Kasumi-1 (cell line): ENCODE measurements at regions not wholly inside any gene's neighbourhood (a gene's known extent, or its start where the extent isn't known, plus 50 kb on each side); places are given as distances from the start of the nearest gene placed in this dataset.
"Not testable (repeated sequence)": the region's sequence is repeated elsewhere in the genome, so short reads cannot be mapped to it uniquely, and the experiment has no call there.

Source experiments
- DNase-seq, 2 experiments: peaks; one replicate each; lab custom pipeline; 2025; lab: John Stamatoyannopoulos, UW

GRCh38 chr2:95654897-95655296 is 63.1 kb downstream of the TRIM43 start:
- not testable (repeated sequence) for DNase-seq

- DNase-seq, result not testable (repeated sequence)
Observed at GRCh38 chr2:95656553-95656952, 64.8 kb downstream of the TRIM43 start.

DNA sequence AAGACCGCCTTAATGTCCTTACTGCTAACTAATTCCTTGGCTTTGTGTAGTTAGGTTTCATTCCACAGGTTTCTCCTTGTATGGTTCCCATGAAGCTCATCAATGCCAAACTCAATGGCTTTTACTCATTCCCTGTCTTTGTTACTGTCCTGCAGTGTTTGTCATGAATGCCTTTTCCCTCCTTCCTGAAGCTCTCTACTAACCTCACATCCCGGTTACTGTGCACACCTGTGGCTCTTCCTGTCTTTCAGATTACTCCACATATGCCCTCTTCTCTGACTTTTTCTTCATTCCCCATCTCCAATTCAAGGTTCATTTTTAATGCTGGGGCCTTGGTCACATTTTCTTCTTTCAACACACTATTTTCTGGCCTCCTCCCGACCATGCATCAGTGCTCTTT is 66.1 kb downstream of the TRIM43 start:
- DNase-seq, result not testable (repeated sequence)

DNA sequence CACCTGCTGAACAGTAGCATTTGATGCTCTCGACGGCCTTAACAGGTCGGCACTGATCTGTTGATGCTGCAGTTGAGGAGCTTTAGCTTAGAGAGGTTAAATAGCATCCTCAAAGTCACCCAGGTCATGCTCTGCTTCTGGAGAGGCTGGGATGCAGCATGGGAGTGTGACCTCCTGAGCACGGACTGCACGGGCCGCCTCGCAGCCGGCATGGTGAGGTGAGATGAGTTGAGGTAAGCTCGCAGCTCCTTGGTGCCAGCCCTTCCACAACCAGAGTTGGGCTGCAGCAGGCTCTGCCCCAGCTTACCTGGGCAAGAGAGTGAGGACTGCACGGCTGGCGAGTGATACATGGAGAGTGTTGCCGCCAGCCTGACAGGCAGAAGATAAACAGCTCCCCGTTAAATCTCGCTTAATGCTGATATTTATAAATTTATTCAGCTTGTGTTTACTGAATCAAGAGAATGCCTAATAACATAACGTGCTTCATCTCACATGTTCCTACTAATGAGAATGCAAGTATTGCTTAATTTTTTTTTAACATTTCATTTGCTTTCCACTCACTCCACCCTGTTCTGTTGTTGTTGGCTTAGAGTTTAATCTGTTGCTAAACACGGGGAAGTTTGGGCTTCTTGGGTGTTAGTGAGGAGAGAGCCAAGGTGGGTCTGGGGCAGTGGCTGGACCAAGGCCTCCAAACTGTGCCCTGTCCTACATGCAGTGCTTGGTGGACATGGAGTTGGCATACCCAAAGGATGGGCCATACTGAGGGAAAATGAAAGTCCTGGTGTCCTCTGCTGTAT is 69.2 kb downstream of the TRIM43 start:
- DNase-seq, result not testable (repeated sequence)

DNA sequence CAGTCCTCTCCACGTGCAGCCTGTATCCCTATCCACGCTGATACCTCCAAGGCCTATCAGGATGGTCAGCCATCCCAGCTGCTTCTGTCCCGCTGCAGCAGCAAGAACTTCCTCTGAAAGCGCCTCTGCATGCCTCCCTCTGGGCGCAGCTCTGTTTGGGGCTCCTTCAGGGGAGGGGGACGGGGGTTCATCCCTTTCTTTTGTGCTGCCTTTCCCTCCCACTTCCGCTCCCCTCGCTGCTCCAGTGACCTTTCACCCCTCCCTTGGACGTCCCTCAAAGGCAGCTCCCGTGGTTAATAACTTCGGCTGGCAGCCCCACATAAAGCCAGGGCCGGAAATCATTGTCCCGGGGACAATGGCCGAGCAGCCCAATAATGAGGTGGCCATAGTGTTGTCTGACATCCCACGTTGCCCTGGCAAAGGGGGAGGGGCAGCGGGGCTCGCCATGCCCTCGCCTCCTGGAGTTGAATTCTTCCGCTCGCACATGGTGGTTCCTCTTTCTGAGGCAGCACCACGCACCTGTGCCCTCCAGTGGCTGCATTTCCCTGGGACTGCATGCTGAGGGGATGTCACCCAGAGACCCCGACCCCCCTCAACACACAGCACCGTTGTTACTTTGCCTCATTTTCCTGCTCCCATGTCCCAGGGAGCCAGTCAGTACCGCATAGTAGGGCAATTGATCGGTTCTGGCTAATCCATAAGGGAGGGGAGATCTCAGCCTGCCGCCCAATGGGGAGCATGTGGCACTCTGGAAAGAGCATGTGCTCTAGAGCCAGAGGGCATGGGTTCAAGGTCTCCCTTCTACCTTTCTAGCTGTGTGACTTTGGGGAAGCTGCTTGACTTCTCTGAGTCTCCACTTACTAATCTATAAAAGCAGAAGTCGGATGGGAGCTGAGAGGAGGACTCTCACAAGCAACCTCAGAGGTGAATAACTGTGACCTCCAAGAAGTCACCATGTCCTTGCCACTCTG is 72.0 kb downstream of the TRIM43 start:
- peak; percentile 8 to 33 for DNase-seq

DNA sequence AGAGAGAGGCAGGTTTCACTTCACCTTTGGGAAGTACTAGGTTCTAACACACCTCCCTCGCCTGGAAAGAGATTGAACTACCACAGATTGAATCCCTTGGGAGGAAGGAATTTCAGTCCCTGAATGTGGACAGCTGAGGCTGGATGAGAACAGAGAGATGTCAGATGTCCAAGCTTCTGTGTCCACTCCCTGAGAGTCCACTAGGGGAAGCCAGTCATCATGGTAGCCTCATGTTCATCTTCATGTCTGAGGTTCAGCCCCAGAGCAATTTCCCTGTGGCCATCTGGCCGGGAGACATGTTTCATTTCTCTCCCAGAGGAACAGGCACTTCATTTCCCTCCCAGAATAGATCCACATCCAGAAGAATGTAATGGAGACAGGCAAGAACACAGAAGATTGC is 74.8 kb downstream of the TRIM43 start:
- DNase-seq, result not testable (repeated sequence)

DNA sequence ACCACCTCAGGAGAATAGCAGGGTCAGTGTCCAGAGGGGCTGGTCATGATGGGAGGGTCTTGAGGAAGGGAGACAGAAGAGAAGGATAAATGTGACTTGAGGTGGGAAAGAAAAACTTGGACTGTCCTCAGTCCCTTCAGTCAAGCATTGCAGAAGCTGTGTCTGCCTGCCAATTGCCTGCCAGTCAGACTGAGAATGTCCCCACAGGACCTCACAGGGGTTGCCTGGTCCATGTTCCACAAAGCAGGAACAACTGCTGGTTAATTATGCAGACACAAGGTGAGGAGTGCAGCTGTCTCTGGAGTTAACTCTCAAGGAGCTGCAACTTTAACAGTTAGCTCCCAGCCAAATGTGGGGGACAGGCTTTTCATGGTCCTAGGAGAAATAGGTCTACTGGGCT is 75.7 kb downstream of the TRIM43 start:
- DNase-seq, result no peak

GRCh38 chr2:95668934-95669333 is 77.1 kb downstream of the TRIM43 start:
- DNase-seq, result not testable (repeated sequence)

DNA sequence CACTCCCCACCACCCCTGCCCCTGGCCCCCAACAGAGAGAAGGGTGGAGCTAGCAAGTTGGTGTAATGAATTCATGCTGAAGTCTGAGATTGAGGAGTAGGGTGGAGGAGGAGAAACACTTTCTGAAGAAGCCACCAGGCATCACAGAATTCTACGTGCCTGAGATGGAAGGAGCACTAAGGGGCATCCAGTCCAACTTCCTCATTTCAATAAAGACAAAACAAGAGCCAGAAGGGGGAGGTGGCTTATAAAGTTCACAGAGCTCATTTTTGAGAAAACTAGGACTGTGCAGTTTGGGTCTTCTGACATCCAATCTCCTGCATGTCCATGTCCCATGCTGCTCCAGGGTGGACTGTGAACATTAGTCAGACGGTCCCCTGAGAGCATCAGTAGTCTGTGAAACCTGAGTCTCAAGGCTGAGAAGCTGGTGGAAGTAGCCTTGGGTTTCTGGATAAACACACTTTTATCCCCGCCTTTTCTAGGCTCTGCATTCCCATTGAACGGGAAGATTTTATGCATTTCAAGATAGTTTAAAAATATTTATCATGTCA is 77.7 kb downstream of the TRIM43 start:
- DNase-seq, result peak; percentile 48 to 60

- no peak for DNase-seq
Observed at GRCh38 chr2:95670167-95670566, 78.4 kb downstream of the TRIM43 start.

- DNase-seq, result no peak
Observed at GRCh38 chr2:95670686-95671085, 78.9 kb downstream of the TRIM43 start.

DNA sequence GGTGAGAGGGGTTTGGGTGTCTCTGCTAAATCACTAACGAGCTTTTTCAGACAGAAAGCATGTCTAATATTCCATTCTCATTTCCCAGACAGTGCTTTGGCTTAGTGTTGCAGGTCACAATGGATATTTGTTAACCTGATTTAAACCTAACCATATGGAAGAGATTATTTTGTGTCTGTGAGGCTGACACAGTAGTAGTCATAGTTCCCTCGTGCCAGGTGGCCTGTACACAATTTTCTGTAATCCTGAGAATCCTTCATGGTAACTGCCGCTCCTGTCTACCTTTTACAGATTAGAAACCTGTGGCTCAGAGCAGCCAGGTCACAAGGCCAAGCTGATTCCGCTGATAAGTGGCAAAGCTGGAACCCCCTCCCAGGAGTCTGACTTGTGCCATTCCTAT is 79.4 kb downstream of the TRIM43 start:
- DNase-seq, result not testable (repeated sequence)

DNA sequence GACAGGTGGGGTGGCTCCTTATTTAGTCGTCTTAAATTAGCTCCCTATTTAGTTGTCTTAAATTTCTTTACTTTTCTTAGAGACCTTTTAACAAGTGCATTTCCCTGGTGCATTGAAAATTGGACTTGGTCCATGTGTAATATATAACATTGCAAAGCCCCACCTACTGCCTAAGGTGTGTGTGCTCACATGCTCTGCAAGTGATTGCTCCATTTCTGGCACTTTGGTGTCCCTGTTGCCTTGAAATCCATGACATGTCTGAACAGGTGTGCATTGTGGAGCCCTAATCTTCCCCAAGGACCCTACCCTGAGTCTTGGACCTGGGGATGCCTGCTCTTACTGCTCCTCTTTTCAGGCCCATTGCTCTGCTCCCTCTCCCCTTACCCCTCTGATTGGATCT is 80.2 kb downstream of the TRIM43 start:
- DNase-seq, result not testable (repeated sequence)

- not testable (repeated sequence) for DNase-seq
Observed at GRCh38 chr2:95672500-95672899, 80.7 kb downstream of the TRIM43 start.

DNA sequence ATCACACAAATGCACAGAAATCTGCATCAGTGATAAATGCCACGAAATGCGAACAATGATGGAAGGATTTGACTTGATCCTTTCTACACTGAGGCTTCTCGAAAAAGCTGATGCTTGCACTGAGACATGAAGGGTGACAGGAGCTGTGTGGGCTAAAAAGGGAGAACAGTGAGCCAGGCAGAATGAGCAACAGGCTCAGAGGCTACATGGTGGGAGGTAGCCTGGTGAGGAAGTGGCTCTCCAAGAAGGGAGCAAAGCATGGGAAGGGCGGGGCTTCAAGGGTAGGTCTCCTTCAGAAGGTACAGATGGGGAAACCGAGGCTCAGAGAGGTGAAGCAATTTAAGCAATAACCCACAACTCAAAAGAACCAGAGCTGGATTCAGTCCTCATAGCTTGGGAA is 82.4 kb downstream of the TRIM43 start:
- DNase-seq, result no peak

DNA sequence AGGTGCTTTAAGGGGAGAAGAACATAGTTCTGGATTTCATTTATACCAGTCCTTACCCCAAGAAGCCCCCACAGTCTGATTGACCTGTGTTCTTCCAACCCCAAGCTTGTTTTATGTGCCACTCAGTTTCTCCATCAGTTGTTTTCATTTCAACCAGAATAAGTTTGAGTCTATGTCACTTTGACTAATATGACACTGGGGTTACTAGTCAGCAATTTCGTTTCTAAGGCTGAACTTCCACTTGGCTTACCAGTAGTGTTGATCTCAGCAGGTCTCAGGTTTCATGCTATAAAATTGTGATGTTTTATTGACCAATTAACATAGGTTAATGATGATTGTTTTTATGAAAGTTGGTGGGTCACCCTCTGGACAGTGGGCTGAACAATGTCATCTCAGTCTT is 84.8 kb downstream of the TRIM43 start:
- DNase-seq, result not testable (repeated sequence)

- DNase-seq, result no peak
Observed at GRCh38 chr2:95677346-95677745, 85.5 kb downstream of the TRIM43 start.

DNA sequence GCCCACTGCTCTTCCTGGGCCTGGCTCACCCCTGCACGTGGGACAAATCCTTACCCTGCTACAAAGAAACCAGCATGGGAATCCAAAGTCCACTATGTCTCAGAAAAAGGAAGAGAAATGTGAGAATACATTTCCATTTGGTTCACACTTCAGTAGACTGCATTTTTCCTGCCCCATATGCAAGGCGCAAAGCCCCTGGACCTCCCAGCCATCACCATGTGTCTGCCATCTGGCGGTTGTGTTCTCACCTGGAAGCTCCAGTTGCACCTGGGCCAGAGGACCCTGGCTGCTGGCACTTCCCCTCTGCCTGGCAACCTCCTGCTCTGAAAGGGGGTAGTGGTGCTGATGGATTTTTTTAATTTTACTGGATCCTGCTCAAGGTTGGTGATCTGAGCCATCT is 86.0 kb downstream of the TRIM43 start:
- DNase-seq, result not testable (repeated sequence)

- DNase-seq, result not testable (repeated sequence)
Observed at GRCh38 chr2:95681158-95681557, 89.4 kb downstream of the TRIM43 start.

DNA sequence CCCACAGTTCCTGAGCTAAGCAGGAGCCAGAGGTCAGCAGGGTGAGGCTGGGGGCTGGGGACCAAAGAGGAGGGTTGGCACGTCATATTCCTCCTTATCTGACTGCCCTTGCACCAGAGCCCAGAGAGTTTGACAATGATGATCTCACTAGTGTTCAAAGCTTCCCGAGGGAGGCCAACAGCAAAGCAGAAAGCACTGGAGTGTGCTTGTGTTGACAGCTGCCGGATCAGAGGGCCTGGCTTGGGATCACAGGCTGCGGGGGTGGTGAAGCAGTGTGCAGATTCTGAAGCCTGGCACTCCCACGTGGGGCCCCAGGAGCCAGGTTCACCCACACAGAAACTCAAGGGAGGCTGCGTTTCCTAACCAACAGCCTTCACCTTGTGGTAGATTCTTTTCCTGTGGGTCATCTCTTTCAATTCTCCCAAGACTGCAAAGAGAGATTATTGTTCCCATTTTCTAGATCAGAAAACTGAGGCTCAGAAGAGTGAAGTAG is 89.8 kb downstream of the TRIM43 start:
- DNase-seq, result not testable (repeated sequence)

GRCh38 chr2:95682889-95683517 is 91.2 kb downstream of the TRIM43 start:
- not testable (repeated sequence) for DNase-seq

- DNase-seq, result no peak
Observed at GRCh38 chr2:95685513-95685912, 93.7 kb downstream of the TRIM43 start.
